Body of pancreas (tissue), 4 donors: ENCODE measurements at regions not wholly inside any gene's neighbourhood (a gene's known extent, or its start where the extent isn't known, plus 50 kb on each side); places are given as distances from the start of the nearest gene placed in this dataset.

Source experiments
- POLR2A ChIP-seq, 3 donors: fragments of 450-650 bp; IDR thresholded peaks; one replicate each; pipeline ENCODE4 v1.6.1; 2016; ENCODE audit warnings: antibody characterized with exemption in 3 of 3, mild to moderate bottlenecking in 2 of 3
- TF ChIP-seq, protein P1 (sequence below), 7 experiments: fragments of 450-650 bp in 4 of 7; fragments of 200-600 bp in 3 of 7; sonication (generic) in 3 of 7; IDR thresholded peaks; one replicate each; pipeline ENCODE4 v1.5.1; 2016 to 2019; ENCODE audit warnings: antibody characterized with exemption in 7 of 7

DNA sequence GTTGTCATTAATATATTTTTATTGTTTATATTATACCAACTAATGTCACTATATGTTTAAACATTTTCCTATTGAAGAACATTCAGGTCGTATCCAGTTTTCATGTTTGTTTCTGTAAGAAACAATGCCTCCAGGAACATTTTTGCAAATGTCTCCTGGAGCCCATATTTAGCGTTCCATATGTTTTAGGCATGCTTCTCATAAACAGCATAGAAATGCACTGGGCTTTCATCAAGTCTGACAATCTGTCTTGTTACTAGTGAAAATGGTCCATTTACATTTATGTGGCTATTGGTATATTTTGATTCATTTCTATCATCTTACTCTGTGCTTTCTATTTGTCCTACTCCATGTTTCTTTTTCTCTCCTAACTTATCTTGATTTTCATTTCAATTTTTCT, 431.7 kb downstream of the TFAP2A start:
- TF ChIP-seq, protein P1, sequence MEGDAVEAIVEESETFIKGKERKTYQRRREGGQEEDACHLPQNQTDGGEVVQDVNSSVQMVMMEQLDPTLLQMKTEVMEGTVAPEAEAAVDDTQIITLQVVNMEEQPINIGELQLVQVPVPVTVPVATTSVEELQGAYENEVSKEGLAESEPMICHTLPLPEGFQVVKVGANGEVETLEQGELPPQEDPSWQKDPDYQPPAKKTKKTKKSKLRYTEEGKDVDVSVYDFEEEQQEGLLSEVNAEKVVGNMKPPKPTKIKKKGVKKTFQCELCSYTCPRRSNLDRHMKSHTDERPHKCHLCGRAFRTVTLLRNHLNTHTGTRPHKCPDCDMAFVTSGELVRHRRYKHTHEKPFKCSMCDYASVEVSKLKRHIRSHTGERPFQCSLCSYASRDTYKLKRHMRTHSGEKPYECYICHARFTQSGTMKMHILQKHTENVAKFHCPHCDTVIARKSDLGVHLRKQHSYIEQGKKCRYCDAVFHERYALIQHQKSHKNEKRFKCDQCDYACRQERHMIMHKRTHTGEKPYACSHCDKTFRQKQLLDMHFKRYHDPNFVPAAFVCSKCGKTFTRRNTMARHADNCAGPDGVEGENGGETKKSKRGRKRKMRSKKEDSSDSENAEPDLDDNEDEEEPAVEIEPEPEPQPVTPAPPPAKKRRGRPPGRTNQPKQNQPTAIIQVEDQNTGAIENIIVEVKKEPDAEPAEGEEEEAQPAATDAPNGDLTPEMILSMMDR (IDR thresholded peaks at IDR 0.05): no peak
- no peak for TF ChIP-seq POLR2A (IDR thresholded peaks at IDR 0.05)
